ENCODE measurements at regions not wholly inside any gene's neighbourhood (a gene's known extent, or its start where the extent isn't known, plus 50 kb on each side); places are given as distances from the start of the nearest gene placed in this dataset.

- BruUV-seq (replicated peaks): no TSS peak
- Histone ChIP-seq H3K79me2 (ENCODE audit: control insufficient read depth, insufficient read depth, low read length) (no peaks in the 10 kb centered on the region), H3K27me3 (ENCODE audit: control insufficient read depth in 2 of 2, insufficient read depth in 2 of 2, low read length in 2 of 2) (no peaks in the 10 kb centered on the region), H3K36me3 (ENCODE audit: control insufficient read depth, insufficient read depth, low read length) (no peaks in the 10 kb centered on the region), H3K27ac (ENCODE audit: extremely low read depth, low read depth, low read length) (peak overlapping the region; percentile 90), H3K9ac (ENCODE audit: insufficient read depth in 1 of 2, low read depth in 2 of 2, low read length in 2 of 2) (0 out of 4 replicates have a peak overlapping the region, but pooled peaks of 1 of the 2 experiments have one; percentile 9), H3K4me1 (replicated peaks in 1 of 2; ENCODE audit: control insufficient read depth in 2 of 2, insufficient read depth in 2 of 2, low read length in 2 of 2) (peaks cover 33 to 77% of the 10 kb centered on the region in 2 experiments), H4K20me1 (replicated peaks; ENCODE audit: control insufficient read depth, insufficient read depth, low read length) (no peaks in the 10 kb centered on the region), H3K9me1 (ENCODE audit: control insufficient read depth, insufficient read depth, low read length) (no peaks in the 10 kb centered on the region), H3K4me2 (ENCODE audit: insufficient read depth, low read length) (no peak overlapping the region; the same call in 1 of the 2 replicates), H2AFZ (ENCODE audit: low read depth, low read length) (peak overlapping the region; percentile 57), H3K9me3 (replicated peaks; ENCODE audit: control insufficient read depth, insufficient read depth, low read depth, low read length) (no peaks in the 10 kb centered on the region), H3K4me3 (no peak overlapping the region)
- ChIA-PET CTCF (ENCODE audit: low intra/inter-chr PET ratio) (no interaction called here), POLR2A (interaction anchor here (0.8 to 3.5 kb wide), 6 partner anchors 9 to 19 kb away, joined by 3 to 24 read pairs (median 4); no protein-coding TSS in a partner anchor)
- DNase-seq (ENCODE audit: extremely low read depth in 1 of 4, low spot score in 3 of 4): no peak
- FAIRE-seq: no peak
- WGBS (ENCODE audit: insufficient coverage, low coverage, missing lambda C conversion rate): 63% methylated on average over 3 of the region's 3 CpGs
- TF ChIP-seq TOE1 (IDR thresholded peaks at IDR 0.05; ENCODE audit: borderline replicate concordance) (peak; percentile 67; the same call in 1 of the 2 replicates), TOE1 (CRISPR knock-in tag; IDR thresholded peaks at IDR 0.05; ENCODE audit: borderline replicate concordance, low read depth) (no peak), ZNF740 (CRISPR knock-in tag; IDR thresholded peaks at IDR 0.05) (no peak), ZNF740 (tag; IDR thresholded peaks at IDR 0.05) (0 out of 4 replicates have a peak, but pooled peaks of 1 of the 2 experiments have one; percentile 43), ZNF592 (IDR thresholded peaks at IDR 0.05) (0 out of 2 replicates have a peak, but pooled peaks have one; percentile 17), UBTF (IDR thresholded peaks at IDR 0.05; ENCODE audit: borderline replicate concordance in 1 of 2, low read depth in 2 of 2, low read length in 2 of 2) (no peak), TFE3 (CRISPR knock-in tag; IDR thresholded peaks at IDR 0.05) (peak; percentile 92)
- intact Hi-C loops (cut with micrococcal nuclease) (no loop called here), in situ Hi-C loops (cut with MboI) (no loop called here)
- ATAC-seq: no peak
Measured at GRCh38 chr5:68418680-68419079, 203.1 kb downstream of the PIK3R1 start.

All from K562 (cell line).